Natural killer cell (primary cell): ENCODE measurements at regions not wholly inside any gene's neighbourhood (a gene's known extent, or its start where the extent isn't known, plus 50 kb on each side); places are given as distances from the start of the nearest gene placed in this dataset.

ENCODE experiments used
- ATAC-seq, 3 donors: fragments of 150-1000 bp in 2 of 3; fragments of 200-7000 bp in 1 of 3; cut with Tn5 transposase; 1 replicate in 1 of 3; 2 replicates in 2 of 3; pipeline ENCODE4 v1.10.0; 2021; ENCODE audit warnings: mild to moderate bottlenecking in 2 of 3, moderate library complexity in 2 of 3
- DNase-seq, 2 donors: peaks; one replicate each; pipeline versions ENCODE4 v3.0.0 to v3.0.0-alpha.2; 2013 to 2021; ENCODE audit warnings: mixed read lengths in 1 of 2
- H3K27ac ChIP-seq: one replicate; pipeline ENCODE4 v1.5.1; 2013; ENCODE audit warnings: mild to moderate bottlenecking, low read length
- H3K27me3 ChIP-seq: one replicate; pipeline ENCODE4 v1.6.1; 2013; ENCODE audit warnings: low read length; ENCODE audit not compliant: control insufficient read depth, insufficient read depth
- H3K36me3 ChIP-seq: one replicate; pipeline ENCODE4 v1.6.1; 2013; ENCODE audit warnings: low read length; ENCODE audit not compliant: control insufficient read depth, insufficient read depth
- H3K4me1 ChIP-seq: one replicate; pipeline ENCODE4 v1.6.1; 2013; ENCODE audit warnings: low read length; ENCODE audit not compliant: control insufficient read depth, insufficient read depth
- H3K4me3 ChIP-seq: one replicate; pipeline ENCODE4 v1.5.1; 2013; ENCODE audit warnings: low read length
- H3K9me3 ChIP-seq: one replicate; pipeline ENCODE4 v1.6.1; 2013; ENCODE audit warnings: low read length; ENCODE audit not compliant: control insufficient read depth, insufficient read depth
- H3K27ac Mint-ChIP-seq, 2 donors: one replicate each; pipeline ENCODE4 v1.8.0; 2022; ENCODE audit warnings: mild to moderate bottlenecking in 2 of 2, mixed read lengths in 2 of 2, moderate library complexity in 1 of 2
- H3K27me3 Mint-ChIP-seq, 2 donors: one replicate each; pipeline ENCODE4 v1.8.0; 2022; ENCODE audit warnings: low read depth in 2 of 2, mixed read lengths in 2 of 2
- H3K36me3 Mint-ChIP-seq: one replicate; pipeline ENCODE4 v1.8.0; 2022; ENCODE audit warnings: mixed read lengths
- H3K4me1 Mint-ChIP-seq, 2 donors: one replicate each; pipeline ENCODE4 v1.8.0; 2022; ENCODE audit warnings: mixed read lengths in 2 of 2
- H3K4me3 Mint-ChIP-seq: one replicate; pipeline ENCODE4 v1.8.0; 2022; ENCODE audit warnings: mild to moderate bottlenecking, moderate library complexity, mixed read lengths
- H3K9me3 Mint-ChIP-seq, 2 donors: one replicate each; pipeline ENCODE4 v1.8.0; 2022; ENCODE audit warnings: mixed read lengths in 2 of 2
- WGBS: methylation state at CpG from one replicate; pipeline ENCODE4 v1.1.7; 2013; ENCODE audit warnings: missing lambda C conversion rate; ENCODE audit not compliant: insufficient coverage; 5-methylcytosine and 5-hydroxymethylcytosine counted together
- intact Hi-C: fragments of 100-400 bp; cut with micrococcal nuclease; formaldehyde crosslinking; loops from one replicate; pipeline ENCODE4 v1.14.2; 2022
- TF ChIP-seq, protein P1 (sequence below): fragments of 200-600 bp; IDR thresholded peaks from one replicate; pipeline ENCODE4 v1.8.0; 2022; ENCODE audit warnings: antibody characterized with exemption

DNA sequence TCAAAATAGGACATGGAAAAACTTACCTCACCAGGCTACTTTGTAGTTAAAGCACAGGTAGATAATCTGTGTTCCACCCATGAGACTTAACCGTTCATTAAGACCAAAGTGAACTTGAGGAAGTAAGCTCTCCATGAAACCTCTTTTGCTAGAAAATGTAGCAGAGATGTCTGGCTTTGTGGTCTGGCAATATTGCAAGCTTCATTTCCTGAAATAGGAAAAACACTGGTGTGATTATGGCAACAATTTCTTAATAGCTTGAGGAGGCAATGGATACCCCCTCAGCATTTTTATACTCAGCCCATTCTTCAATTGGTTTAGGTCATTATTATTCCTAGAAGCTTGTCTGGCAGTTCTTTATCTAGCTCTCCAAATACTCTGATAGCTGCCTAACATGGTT, 957.3 kb downstream of the IGSF11 start:
- H3K9me3 ChIP-seq = peaks cover 18% of the 10 kb centered on the region
- DNase-seq = no peak
- Mint-ChIP-seq H3K4me1 (no peaks in the 10 kb centered on the region), H3K36me3 (peaks cover 16% of the 10 kb centered on the region), H3K27ac (no peak overlapping the region), H3K27me3 (no peaks in the 10 kb centered on the region), H3K4me3 (no peak overlapping the region), H3K9me3 (peaks cover 14 to 18% of the 10 kb centered on the region in 2 donors)
- 67% methylated on average over 1 of the region's 1 CpG for WGBS
- no peaks in the 10 kb centered on the region for H3K36me3 ChIP-seq
- no peaks in the 10 kb centered on the region for H3K4me1 ChIP-seq
- no peak overlapping the region for H3K4me3 ChIP-seq
- H3K27ac ChIP-seq = no peak overlapping the region
- TF ChIP-seq, protein P1, sequence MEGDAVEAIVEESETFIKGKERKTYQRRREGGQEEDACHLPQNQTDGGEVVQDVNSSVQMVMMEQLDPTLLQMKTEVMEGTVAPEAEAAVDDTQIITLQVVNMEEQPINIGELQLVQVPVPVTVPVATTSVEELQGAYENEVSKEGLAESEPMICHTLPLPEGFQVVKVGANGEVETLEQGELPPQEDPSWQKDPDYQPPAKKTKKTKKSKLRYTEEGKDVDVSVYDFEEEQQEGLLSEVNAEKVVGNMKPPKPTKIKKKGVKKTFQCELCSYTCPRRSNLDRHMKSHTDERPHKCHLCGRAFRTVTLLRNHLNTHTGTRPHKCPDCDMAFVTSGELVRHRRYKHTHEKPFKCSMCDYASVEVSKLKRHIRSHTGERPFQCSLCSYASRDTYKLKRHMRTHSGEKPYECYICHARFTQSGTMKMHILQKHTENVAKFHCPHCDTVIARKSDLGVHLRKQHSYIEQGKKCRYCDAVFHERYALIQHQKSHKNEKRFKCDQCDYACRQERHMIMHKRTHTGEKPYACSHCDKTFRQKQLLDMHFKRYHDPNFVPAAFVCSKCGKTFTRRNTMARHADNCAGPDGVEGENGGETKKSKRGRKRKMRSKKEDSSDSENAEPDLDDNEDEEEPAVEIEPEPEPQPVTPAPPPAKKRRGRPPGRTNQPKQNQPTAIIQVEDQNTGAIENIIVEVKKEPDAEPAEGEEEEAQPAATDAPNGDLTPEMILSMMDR = no peak
- H3K27me3 ChIP-seq = no peaks in the 10 kb centered on the region
- intact Hi-C loops = no loop called here
- no peak for ATAC-seq

DNA sequence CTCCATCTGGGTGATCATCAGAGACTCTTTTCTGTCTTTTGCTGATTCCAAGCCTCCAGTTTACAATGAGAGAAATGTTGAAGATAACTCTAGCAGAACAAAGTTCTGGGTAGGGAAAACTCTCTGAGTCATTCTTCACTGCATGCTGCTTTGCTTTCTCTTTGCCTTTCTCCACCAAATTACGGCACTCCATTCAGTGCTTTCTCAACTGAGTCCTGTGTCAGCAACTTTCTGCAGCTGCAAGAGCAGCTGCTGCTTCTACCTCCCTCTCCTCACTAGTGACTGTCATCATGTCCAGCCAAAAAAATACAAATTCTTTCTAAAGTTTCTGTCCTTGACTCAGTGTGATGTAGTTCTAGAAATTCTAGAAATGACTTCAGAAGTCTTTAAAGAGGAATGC, 953.8 kb downstream of the IGSF11 start:
- H3K27me3 ChIP-seq = no peaks in the 10 kb centered on the region
- H3K4me3 Mint-ChIP-seq = no peak overlapping the region
- ATAC-seq (no peak), DNase-seq (no peak)
- TF ChIP-seq, protein P1 = no peak
- peaks cover 6% of the 10 kb centered on the region for H3K36me3 Mint-ChIP-seq
- H3K4me1 ChIP-seq = no peaks in the 10 kb centered on the region
- peaks cover 16 to 21% of the 10 kb centered on the region in 2 donors for H3K9me3 Mint-ChIP-seq
- no peaks in the 10 kb centered on the region for H3K4me1 Mint-ChIP-seq
- H3K4me3 ChIP-seq = no peak overlapping the region
- H3K27ac ChIP-seq = no peak overlapping the region
- H3K27ac Mint-ChIP-seq = no peak overlapping the region
- intact Hi-C loops = no loop called here
- H3K9me3 ChIP-seq = peaks cover 6% of the 10 kb centered on the region
- no peaks in the 10 kb centered on the region for H3K36me3 ChIP-seq
- H3K27me3 Mint-ChIP-seq = no peaks in the 10 kb centered on the region
- 56% methylated on average over 1 of the region's 1 CpG for WGBS

- Histone ChIP-seq H3K4me3 (no peak overlapping the region), H3K27me3 (no peaks in the 10 kb centered on the region), H3K36me3 (no peaks in the 10 kb centered on the region), H3K4me1 (no peaks in the 10 kb centered on the region), H3K27ac (no peak overlapping the region), H3K9me3 (peaks cover 9% of the 10 kb centered on the region)
- Mint-ChIP-seq H3K36me3 (no peaks in the 10 kb centered on the region), H3K4me3 (no peak overlapping the region), H3K27me3 (no peaks in the 10 kb centered on the region), H3K4me1 (no peaks in the 10 kb centered on the region), H3K9me3 (peaks cover 9 to 26% of the 10 kb centered on the region in 2 donors), H3K27ac (no peak overlapping the region)
- intact Hi-C loops = no loop called here
- TF ChIP-seq, protein P1 = no peak
- no peak for DNase-seq
- no peak for ATAC-seq
- 62% methylated on average over 3 of the region's 3 CpGs for WGBS
Measured at GRCh38 chr3:118088696-118089095, 946.0 kb downstream of the IGSF11 start.

GRCh38 chr3:118089563-118089962, 945.1 kb downstream of the IGSF11 start:
- H3K27ac Mint-ChIP-seq = no peak overlapping the region
- no peaks in the 10 kb centered on the region for H3K27me3 ChIP-seq
- intact Hi-C loops = no loop called here
- ATAC-seq (no peak), DNase-seq (no peak)
- no peak overlapping the region for H3K27ac ChIP-seq
- H3K36me3 Mint-ChIP-seq = no peaks in the 10 kb centered on the region
- no peaks in the 10 kb centered on the region for H3K4me1 Mint-ChIP-seq
- peaks cover 9 to 24% of the 10 kb centered on the region in 2 donors for H3K9me3 Mint-ChIP-seq
- TF ChIP-seq, protein P1 = no peak
- no peaks in the 10 kb centered on the region for H3K27me3 Mint-ChIP-seq
- 91% methylated on average over 1 of the region's 1 CpG for WGBS
- H3K4me3 Mint-ChIP-seq = no peak overlapping the region
- no peaks in the 10 kb centered on the region for H3K36me3 ChIP-seq
- H3K9me3 ChIP-seq = peaks cover 9% of the 10 kb centered on the region
- no peak overlapping the region for H3K4me3 ChIP-seq
- no peaks in the 10 kb centered on the region for H3K4me1 ChIP-seq
